Upper lobe of left lung (tissue), 4 donors: ENCODE measurements at regions not wholly inside any gene's neighbourhood (a gene's known extent, or its start where the extent isn't known, plus 50 kb on each side); places are given as distances from the start of the nearest gene placed in this dataset.

Source experiments
- CTCF ChIP-seq, 6 experiments: fragments of 450-650 bp in 4 of 6; fragments of 200-600 bp in 2 of 6; sonication (generic) in 2 of 6; IDR thresholded peaks; one replicate each; pipeline ENCODE4 v1.5.1; 2016 to 2019; ENCODE audit warnings: antibody characterized with exemption in 6 of 6
- POLR2A ChIP-seq, 4 donors: fragments of 450-650 bp; IDR thresholded peaks; one replicate each; pipeline ENCODE4 v1.5.1; 2016 to 2017; ENCODE audit warnings: antibody characterized with exemption in 4 of 4, mild to moderate bottlenecking in 2 of 4
- POLR2AphosphoS5 ChIP-seq, 2 donors: sonication (generic); formaldehyde crosslinking; IDR thresholded peaks; one replicate each; pipeline ENCODE4 v1.5.1; 2017; ENCODE audit warnings: antibody characterized with exemption in 2 of 2

GRCh38 chr10:47184273-47184672 lies 115.7 kb upstream of the GDF10 start:
- TF ChIP-seq CTCF (IDR thresholded peaks at IDR 0.05) (no peak), POLR2A (IDR thresholded peaks at IDR 0.05) (no peak), POLR2AphosphoS5 (IDR thresholded peaks at IDR 0.05) (no peak)
